WTC11 (cell line): ENCODE measurements at regions not wholly inside any gene's neighbourhood (a gene's known extent, or its start where the extent isn't known, plus 50 kb on each side); places are given as distances from the start of the nearest gene placed in this dataset.

Source experiments
- ATAC-seq: fragments of 200-7000 bp; cut with Tn5 transposase; 2 replicates; pipeline ENCODE4 v1.10.0; 2021; ENCODE audit warnings: mild to moderate bottlenecking, moderate library complexity
- CTCF ChIA-PET: fragments of 300-600 bp; sonication (Branson Sonifier 250); formaldehyde crosslinking; loops from one replicate; lab custom pipeline; 2021; ENCODE audit warnings: antibody characterized with exemption; lab: Charles Lee
- POLR2A ChIA-PET: fragments of 350-600 bp; sonication (Branson Sonifier 250); formaldehyde crosslinking; loops from one replicate; lab custom pipeline; 2021; ENCODE audit warnings: antibody characterized with exemption; lab: Charles Lee
- DNase-seq: peaks from one replicate; pipeline ENCODE4 v3.0.0; 2021; ENCODE audit warnings: low spot score
- H3K27ac Mint-ChIP-seq: 2 replicates; pipeline ENCODE4 v1.8.0; 2021; ENCODE audit warnings: mixed read lengths
- H3K27me3 Mint-ChIP-seq: 2 replicates; pipeline ENCODE4 v1.8.0; 2021; ENCODE audit warnings: low read depth, mild to moderate bottlenecking, moderate library complexity, mixed read lengths
- H3K36me3 Mint-ChIP-seq: 2 replicates; pipeline ENCODE4 v1.8.0; 2021; ENCODE audit warnings: mixed read lengths
- H3K4me1 Mint-ChIP-seq: 2 replicates; pipeline ENCODE4 v1.8.0; 2022; ENCODE audit warnings: mixed read lengths
- H3K4me3 Mint-ChIP-seq: 2 replicates; pipeline ENCODE4 v1.8.0; 2021; ENCODE audit warnings: mild to moderate bottlenecking, moderate library complexity, mixed read lengths
- H3K9me3 Mint-ChIP-seq: 2 replicates; pipeline ENCODE4 v1.8.0; 2021; ENCODE audit warnings: mixed read lengths
- ATF3 ChIP-seq: sonication (generic); formaldehyde crosslinking; conservative IDR thresholded peaks from 2 replicates; pipeline ENCODE4 v1.8.1; 2022; ENCODE audit warnings: mild to moderate bottlenecking, missing genetic modification reagents
- CDX4 ChIP-seq: fragments of 250-450 bp; sonication (Bioruptor Pico); IDR thresholded peaks from 2 replicates; pipeline ENCODE4 v1.9.0; 2021; ENCODE audit warnings: moderate library complexity, mild to moderate bottlenecking, inconsistent platforms, borderline replicate concordance
- E2F4 ChIP-seq: sonication (generic); formaldehyde crosslinking; IDR thresholded peaks from 2 replicates; pipeline ENCODE4 v1.8.1; 2022; ENCODE audit warnings: low read depth, mild to moderate bottlenecking, moderate library complexity, missing genetic modification reagents, borderline replicate concordance
- E2F5 ChIP-seq: sonication (generic); formaldehyde crosslinking; IDR thresholded peaks from 2 replicates; pipeline ENCODE4 v1.8.1; 2022; ENCODE audit warnings: mild to moderate bottlenecking, moderate library complexity, missing genetic modification reagents
- ELF4 ChIP-seq: sonication (generic); formaldehyde crosslinking; IDR thresholded peaks from 2 replicates; pipeline ENCODE4 v1.8.1; 2022; ENCODE audit warnings: low read depth, mild to moderate bottlenecking, moderate library complexity, missing genetic modification reagents
- GABPB1 ChIP-seq: sonication (generic); formaldehyde crosslinking; IDR thresholded peaks from 2 replicates; pipeline ENCODE4 v1.8.1; 2023; ENCODE audit warnings: mild to moderate bottlenecking, missing genetic modification reagents
- KAT7 ChIP-seq: sonication (generic); formaldehyde crosslinking; IDR thresholded peaks from 2 replicates; pipeline ENCODE4 v1.8.1; 2023; ENCODE audit warnings: missing genetic modification reagents, mild to moderate bottlenecking, borderline replicate concordance
- MAX ChIP-seq: sonication (generic); formaldehyde crosslinking; IDR thresholded peaks from 2 replicates; pipeline ENCODE4 v1.8.0; 2022; ENCODE audit warnings: mild to moderate bottlenecking, missing genetic modification reagents
- NFATC4 ChIP-seq: fragments of 250-450 bp; sonication (Bioruptor Pico); IDR thresholded peaks from 2 replicates; pipeline ENCODE4 v1.9.0; 2021; ENCODE audit warnings: mild to moderate bottlenecking
- NFE2L1 ChIP-seq: sonication (generic); formaldehyde crosslinking; IDR thresholded peaks from 2 replicates; pipeline ENCODE4 v1.8.1; 2023; ENCODE audit warnings: missing genetic modification reagents
- NR3C1 ChIP-seq: sonication (generic); formaldehyde crosslinking; conservative IDR thresholded peaks from 2 replicates; pipeline ENCODE4 v1.8.1; 2023; ENCODE audit warnings: low read depth, mild to moderate bottlenecking, missing genetic modification reagents
- SMAD3 ChIP-seq: sonication (generic); formaldehyde crosslinking; IDR thresholded peaks from 2 replicates; pipeline ENCODE4 v1.8.0; 2022; ENCODE audit warnings: missing genetic modification reagents, mild to moderate bottlenecking, borderline replicate concordance
- SMAD4 ChIP-seq: sonication (generic); formaldehyde crosslinking; IDR thresholded peaks from 2 replicates; pipeline ENCODE4 v1.8.0; 2022; ENCODE audit warnings: mild to moderate bottlenecking, missing genetic modification reagents
- SP1 ChIP-seq: sonication (generic); formaldehyde crosslinking; conservative IDR thresholded peaks from 2 replicates; pipeline ENCODE4 v1.8.1; 2022; ENCODE audit warnings: missing genetic modification reagents
- TCF7 ChIP-seq: sonication (generic); formaldehyde crosslinking; IDR thresholded peaks from 2 replicates; pipeline ENCODE4 v1.8.0; 2022; ENCODE audit warnings: mild to moderate bottlenecking, low read depth, missing genetic modification reagents, moderate library complexity
- TEAD1 ChIP-seq: sonication (generic); formaldehyde crosslinking; IDR thresholded peaks from 2 replicates; pipeline ENCODE4 v1.8.0; 2022; ENCODE audit warnings: mild to moderate bottlenecking, missing genetic modification reagents
- ZBTB21 ChIP-seq: sonication (generic); formaldehyde crosslinking; IDR thresholded peaks from 2 replicates; pipeline ENCODE4 v1.8.1; 2023; ENCODE audit warnings: mild to moderate bottlenecking, missing genetic modification reagents, borderline replicate concordance
- ZNF219 ChIP-seq: sonication (generic); formaldehyde crosslinking; IDR thresholded peaks from 2 replicates; pipeline ENCODE4 v1.8.0; 2023; ENCODE audit warnings: missing genetic modification reagents, mild to moderate bottlenecking, borderline replicate concordance
- ZNF263 ChIP-seq: sonication (generic); formaldehyde crosslinking; IDR thresholded peaks from 2 replicates; pipeline ENCODE4 v1.8.1; 2022; ENCODE audit warnings: low read depth, mild to moderate bottlenecking, moderate library complexity, missing genetic modification reagents
- ZNF416 ChIP-seq: fragments of 250-450 bp; sonication (Bioruptor Pico); IDR thresholded peaks from 2 replicates; pipeline ENCODE4 v1.9.0; 2021; ENCODE audit warnings: mild to moderate bottlenecking, inconsistent platforms
- TF ChIP-seq, protein P1 (sequence below): sonication (generic); formaldehyde crosslinking; IDR thresholded peaks from 2 replicates; pipeline ENCODE4 v1.8.0; 2022; ENCODE audit warnings: mild to moderate bottlenecking, missing genetic modification reagents
- TF ChIP-seq, protein P2 (sequence below): sonication (generic); formaldehyde crosslinking; IDR thresholded peaks from 2 replicates; pipeline ENCODE4 v1.8.1; 2023; ENCODE audit warnings: mild to moderate bottlenecking, moderate library complexity, missing genetic modification reagents
- TF ChIP-seq, protein P3 (sequence below): fragments of 250-450 bp; sonication (Bioruptor Pico); IDR thresholded peaks from 2 replicates; pipeline ENCODE4 v1.9.0; 2021; ENCODE audit warnings: mild to moderate bottlenecking
- TF ChIP-seq, protein P4 (sequence below): sonication (generic); formaldehyde crosslinking; IDR thresholded peaks from 2 replicates; pipeline ENCODE4 v1.8.0; 2023; ENCODE audit warnings: mild to moderate bottlenecking, missing genetic modification reagents

- CTCF ChIA-PET: interaction anchor here (2.0 kb wide), 1 partner anchor 10 kb away, joined by 5 read pairs; no protein-coding TSS in a partner anchor
- Mint-ChIP-seq H3K4me1 (peaks cover 8% of the 10 kb centered on the region; the same call in 1 of the 2 replicates), H3K9me3 (peaks cover 7% of the 10 kb centered on the region; the same call in 1 of the 2 replicates), H3K27ac (no peak overlapping the region), H3K27me3 (no peaks in the 10 kb centered on the region), H3K36me3 (no peaks in the 10 kb centered on the region), H3K4me3 (no peak overlapping the region)
- POLR2A ChIA-PET: interaction anchor here (0.8 kb wide), 1 partner anchor 26 kb away, joined by 3 read pairs; no protein-coding TSS in a partner anchor
- DNase-seq (no peak), ATAC-seq (no peak)
- TF ChIP-seq E2F4 (CRISPR knock-in tag) (no peak), NFATC4 (CRISPR knock-in tag) (no peak), ELF4 (CRISPR knock-in tag) (no peak), ZNF219 (CRISPR knock-in tag) (no peak), NFE2L1 (CRISPR knock-in tag) (no peak), E2F5 (no peak), TCF7 (CRISPR knock-in tag) (no peak), NR3C1 (CRISPR knock-in tag) (no peak), GABPB1 (CRISPR knock-in tag) (no peak), ATF3 (no peak), ZNF416 (no peak), CDX4 (no peak), KAT7 (no peak), ZNF263 (no peak), TEAD1 (CRISPR knock-in tag) (no peak)
- TF ChIP-seq, protein P1, sequence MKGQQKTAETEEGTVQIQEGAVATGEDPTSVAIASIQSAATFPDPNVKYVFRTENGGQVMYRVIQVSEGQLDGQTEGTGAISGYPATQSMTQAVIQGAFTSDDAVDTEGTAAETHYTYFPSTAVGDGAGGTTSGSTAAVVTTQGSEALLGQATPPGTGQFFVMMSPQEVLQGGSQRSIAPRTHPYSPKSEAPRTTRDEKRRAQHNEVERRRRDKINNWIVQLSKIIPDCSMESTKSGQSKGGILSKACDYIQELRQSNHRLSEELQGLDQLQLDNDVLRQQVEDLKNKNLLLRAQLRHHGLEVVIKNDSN (CRISPR knock-in tag): no peak
- TF ChIP-seq, protein P2, sequence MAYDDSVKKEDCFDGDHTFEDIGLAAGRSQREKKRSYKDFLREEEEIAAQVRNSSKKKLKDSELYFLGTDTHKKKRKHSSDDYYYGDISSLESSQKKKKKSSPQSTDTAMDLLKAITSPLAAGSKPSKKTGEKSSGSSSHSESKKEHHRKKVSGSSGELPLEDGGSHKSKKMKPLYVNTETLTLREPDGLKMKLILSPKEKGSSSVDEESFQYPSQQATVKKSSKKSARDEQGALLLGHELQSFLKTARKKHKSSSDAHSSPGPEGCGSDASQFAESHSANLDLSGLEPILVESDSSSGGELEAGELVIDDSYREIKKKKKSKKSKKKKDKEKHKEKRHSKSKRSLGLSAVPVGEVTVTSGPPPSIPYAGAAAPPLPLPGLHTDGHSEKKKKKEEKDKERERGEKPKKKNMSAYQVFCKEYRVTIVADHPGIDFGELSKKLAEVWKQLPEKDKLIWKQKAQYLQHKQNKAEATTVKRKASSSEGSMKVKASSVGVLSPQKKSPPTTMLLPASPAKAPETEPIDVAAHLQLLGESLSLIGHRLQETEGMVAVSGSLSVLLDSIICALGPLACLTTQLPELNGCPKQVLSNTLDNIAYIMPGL (CRISPR knock-in tag): no peak
These were observed 350.3 kb downstream of the GADD45G start for GRCh38 chr9:89955144-89955543.

DNA sequence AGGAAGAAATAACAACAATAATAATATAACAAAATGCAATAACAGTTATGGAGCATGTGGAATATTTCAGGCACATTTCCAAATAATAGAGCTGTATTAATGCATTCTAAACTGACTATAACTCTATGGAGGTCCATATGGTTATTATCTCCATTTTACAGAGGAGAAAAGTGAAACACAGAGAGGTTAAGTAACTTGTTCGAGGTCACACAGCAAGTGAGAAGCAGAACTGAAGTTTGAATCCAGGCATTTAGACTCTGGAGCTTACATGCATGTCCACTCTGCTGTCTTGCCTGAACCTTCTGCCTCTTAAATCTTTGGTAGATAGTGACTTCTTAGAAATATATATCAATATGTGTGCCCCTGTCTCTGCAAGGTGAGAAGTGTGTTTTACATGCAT, 350.8 kb downstream of the GADD45G start:
- POLR2A ChIA-PET: no interaction called here
- Mint-ChIP-seq H3K27ac (no peak overlapping the region), H3K4me1 (peaks cover 8% of the 10 kb centered on the region; the same call in 1 of the 2 replicates), H3K4me3 (no peak overlapping the region), H3K36me3 (no peaks in the 10 kb centered on the region), H3K27me3 (no peaks in the 10 kb centered on the region), H3K9me3 (peaks cover 4% of the 10 kb centered on the region; the same call in 1 of the 2 replicates)
- CTCF ChIA-PET: interaction anchor here (2.0 kb wide), 1 partner anchor 10 kb away, joined by 5 read pairs; no protein-coding TSS in a partner anchor
- ATAC-seq (no peak), DNase-seq (no peak)
- no peak for TF ChIP-seq MAX (CRISPR knock-in tag)
- no peak for TF ChIP-seq SMAD4 (CRISPR knock-in tag)
- TF ChIP-seq, protein P3, sequence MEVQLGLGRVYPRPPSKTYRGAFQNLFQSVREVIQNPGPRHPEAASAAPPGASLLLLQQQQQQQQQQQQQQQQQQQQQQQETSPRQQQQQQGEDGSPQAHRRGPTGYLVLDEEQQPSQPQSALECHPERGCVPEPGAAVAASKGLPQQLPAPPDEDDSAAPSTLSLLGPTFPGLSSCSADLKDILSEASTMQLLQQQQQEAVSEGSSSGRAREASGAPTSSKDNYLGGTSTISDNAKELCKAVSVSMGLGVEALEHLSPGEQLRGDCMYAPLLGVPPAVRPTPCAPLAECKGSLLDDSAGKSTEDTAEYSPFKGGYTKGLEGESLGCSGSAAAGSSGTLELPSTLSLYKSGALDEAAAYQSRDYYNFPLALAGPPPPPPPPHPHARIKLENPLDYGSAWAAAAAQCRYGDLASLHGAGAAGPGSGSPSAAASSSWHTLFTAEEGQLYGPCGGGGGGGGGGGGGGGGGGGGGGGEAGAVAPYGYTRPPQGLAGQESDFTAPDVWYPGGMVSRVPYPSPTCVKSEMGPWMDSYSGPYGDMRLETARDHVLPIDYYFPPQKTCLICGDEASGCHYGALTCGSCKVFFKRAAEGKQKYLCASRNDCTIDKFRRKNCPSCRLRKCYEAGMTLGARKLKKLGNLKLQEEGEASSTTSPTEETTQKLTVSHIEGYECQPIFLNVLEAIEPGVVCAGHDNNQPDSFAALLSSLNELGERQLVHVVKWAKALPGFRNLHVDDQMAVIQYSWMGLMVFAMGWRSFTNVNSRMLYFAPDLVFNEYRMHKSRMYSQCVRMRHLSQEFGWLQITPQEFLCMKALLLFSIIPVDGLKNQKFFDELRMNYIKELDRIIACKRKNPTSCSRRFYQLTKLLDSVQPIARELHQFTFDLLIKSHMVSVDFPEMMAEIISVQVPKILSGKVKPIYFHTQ (CRISPR knock-in tag): no peak
- TF ChIP-seq, protein P4, sequence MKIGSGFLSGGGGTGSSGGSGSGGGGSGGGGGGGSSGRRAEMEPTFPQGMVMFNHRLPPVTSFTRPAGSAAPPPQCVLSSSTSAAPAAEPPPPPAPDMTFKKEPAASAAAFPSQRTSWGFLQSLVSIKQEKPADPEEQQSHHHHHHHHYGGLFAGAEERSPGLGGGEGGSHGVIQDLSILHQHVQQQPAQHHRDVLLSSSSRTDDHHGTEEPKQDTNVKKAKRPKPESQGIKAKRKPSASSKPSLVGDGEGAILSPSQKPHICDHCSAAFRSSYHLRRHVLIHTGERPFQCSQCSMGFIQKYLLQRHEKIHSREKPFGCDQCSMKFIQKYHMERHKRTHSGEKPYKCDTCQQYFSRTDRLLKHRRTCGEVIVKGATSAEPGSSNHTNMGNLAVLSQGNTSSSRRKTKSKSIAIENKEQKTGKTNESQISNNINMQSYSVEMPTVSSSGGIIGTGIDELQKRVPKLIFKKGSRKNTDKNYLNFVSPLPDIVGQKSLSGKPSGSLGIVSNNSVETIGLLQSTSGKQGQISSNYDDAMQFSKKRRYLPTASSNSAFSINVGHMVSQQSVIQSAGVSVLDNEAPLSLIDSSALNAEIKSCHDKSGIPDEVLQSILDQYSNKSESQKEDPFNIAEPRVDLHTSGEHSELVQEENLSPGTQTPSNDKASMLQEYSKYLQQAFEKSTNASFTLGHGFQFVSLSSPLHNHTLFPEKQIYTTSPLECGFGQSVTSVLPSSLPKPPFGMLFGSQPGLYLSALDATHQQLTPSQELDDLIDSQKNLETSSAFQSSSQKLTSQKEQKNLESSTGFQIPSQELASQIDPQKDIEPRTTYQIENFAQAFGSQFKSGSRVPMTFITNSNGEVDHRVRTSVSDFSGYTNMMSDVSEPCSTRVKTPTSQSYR (CRISPR knock-in tag): no peak
- no peak for TF ChIP-seq SP1 (CRISPR knock-in tag)
- no peak for TF ChIP-seq SMAD3 (CRISPR knock-in tag)
- TF ChIP-seq ZBTB21: no peak
- no peak for TF ChIP-seq CDX4
